Activated T-helper 1 cell treated with anti-CD3 and anti-CD28 coated beads, Interleukin-2, amount 50 U/mL, for 16 hours (primary cell): ENCODE measurements at regions not wholly inside any gene's neighbourhood (a gene's known extent, or its start where the extent isn't known, plus 50 kb on each side); places are given as distances from the start of the nearest gene placed in this dataset.
"Not testable (repeated sequence)": the region's sequence is repeated elsewhere in the genome, so short reads cannot be mapped to it uniquely, and the experiment has no call there.

Source experiments
- DNase-seq, 2 donors: peaks; one replicate each; pipeline ENCODE4 v3.0.0-alpha.2; 2020; ENCODE audit warnings: low read depth in 1 of 2, low spot score in 1 of 2

GRCh38 chr16:72729552-72729951 lies 318.4 kb downstream of the ZFHX3 start:
- DNase-seq: not testable (repeated sequence)

DNA sequence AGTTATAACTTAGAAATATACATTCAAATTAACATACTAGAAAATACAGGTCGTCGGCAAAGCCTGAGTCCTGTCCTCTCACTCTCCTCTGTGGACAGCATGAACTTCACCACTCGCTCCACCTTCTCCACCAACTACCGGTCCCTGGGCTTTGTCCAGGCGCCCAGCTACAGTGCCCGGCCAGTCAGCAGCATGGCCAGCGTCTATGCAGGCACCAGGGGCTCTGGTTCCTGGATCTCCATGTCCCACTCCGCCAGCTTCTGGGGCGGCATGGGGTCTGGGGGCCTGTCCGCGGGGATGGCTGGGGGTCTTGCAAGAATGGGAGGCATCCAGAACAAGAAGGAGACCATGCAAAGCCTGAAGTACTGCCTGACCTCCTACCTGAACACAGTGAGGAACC lies 319.4 kb downstream of the ZFHX3 start:
- no peak for DNase-seq

DNA sequence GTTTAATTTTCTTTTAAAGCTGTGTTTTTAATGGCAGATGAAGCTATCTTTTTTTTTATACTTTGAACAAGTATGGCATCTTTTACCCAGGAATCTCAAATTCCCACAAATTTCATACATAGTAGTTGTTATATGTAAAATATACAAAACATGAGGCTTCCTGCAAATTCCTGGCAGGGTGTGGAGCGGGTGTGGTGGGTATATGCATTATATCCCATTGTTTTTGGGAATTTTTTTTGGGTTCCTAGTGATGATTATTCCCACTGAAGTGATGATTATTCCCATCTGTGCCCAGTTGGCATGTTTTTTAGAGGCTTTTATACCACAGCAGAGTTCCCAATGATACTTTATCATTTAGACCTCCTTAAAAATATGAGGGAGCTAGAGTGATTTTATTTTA lies 320.4 kb downstream of the ZFHX3 start:
- no peak for DNase-seq

DNA sequence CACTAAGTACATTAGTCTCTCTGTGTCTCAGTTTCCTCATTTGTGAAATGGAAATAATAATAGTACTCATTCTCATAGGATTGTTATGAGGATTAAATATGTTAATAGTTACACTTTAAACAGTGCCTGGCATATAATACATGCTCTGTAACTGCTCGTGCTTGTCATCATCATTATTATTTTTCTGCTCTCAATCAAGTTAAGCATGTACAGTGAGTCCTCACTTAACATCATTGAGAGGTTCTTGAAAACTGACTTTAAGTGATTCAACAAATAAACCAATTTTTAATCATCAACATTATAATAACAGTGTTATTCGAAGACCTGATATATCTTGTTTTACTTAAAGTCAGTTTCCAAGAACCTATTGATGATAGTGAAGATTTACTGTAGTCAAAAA lies 322.3 kb downstream of the ZFHX3 start:
- no peak for DNase-seq

DNA sequence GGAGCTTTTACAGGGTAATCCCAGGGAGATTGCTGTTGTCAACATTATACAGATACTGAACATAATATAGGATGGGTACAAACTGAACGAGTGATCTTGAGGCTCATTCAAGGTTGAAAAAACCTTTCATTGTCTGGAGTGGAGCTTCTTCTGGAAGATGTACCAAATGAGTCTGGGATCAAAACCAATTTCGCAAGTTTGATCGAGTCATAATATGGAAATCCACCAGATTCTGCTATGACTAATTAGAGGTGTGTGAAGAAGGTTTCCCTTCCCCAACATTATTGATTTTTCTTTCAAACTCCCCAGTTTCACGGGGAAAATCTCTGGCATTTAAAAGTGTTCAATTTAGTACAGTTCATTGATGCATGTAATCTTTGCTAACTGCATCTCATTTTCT lies 324.1 kb downstream of the ZFHX3 start:
- DNase-seq: no peak

DNA sequence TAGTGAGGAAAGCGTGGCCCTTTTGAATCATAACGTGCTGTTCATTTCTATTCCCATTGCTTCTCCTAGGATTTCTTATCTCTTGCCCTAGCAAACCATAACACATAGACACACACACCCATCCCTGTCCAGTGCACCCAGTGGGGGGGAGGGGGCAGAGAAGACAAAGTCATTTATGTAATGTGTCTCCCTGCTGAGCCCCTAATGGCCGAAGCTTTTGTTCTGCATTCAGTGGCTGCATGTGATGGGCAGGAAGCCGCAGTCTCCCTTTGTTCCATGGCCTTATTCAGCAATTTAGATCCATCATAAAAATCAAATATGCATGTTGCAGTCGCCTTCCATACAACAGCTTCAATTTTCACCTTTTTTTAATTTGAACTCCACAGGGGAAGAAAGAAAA lies 325.4 kb downstream of the ZFHX3 start:
- DNase-seq: no peak

- no peak for DNase-seq
Measured at GRCh38 chr16:72721981-72722380, 325.9 kb downstream of the ZFHX3 start.

DNA sequence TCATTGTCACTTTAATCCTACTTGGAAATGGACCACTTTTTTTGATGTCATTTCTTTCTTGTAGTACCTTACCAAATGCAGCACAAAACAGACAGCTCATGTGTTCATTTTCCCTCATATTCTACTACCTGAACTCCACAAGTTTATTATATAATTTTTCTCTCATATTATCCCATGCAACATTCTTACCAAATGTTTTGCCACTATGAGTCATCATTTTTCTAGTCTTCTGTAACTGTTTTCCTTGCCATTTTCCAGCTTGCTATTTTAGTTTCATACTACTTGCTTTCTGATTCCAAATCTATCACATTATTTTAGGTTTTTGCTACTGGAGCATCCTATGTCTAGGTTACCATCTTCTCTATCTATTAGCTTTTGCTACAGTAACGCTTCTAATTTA lies 332.7 kb downstream of the ZFHX3 start:
- DNase-seq: no peak

GRCh38 chr16:72711823-72712222 lies 336.1 kb downstream of the ZFHX3 start:
- DNase-seq: no peak

GRCh38 chr16:72705801-72706200 lies 342.1 kb downstream of the ZFHX3 start:
- DNase-seq: no peak

DNA sequence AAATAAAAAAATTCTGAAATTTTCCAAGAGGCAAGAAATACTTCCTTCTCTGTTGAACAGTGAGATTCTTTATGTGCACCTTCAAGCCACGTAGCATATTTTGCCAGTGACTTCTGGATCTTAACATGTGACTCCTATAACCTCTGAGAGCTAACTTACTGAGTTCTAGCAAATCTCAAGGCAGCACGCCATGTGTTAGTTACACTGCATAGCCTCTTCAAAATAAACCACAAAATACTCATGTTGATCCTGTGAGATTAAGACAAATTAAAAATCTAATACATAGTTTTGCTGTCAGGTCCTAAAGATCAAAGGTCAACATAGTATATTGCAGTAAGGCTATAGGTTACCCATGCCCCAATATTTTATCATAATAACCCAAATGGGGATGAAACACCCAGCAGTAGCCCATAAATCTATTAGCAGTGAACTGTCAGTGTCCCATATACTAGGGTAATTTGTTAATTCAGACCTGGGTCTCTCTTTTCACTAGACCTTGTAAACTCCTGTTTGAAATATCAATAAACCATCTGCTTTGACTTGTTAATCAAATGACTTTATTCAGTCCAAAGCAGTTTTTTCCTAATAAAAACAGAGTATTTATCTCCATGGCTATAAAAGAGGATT lies 343.1 kb downstream of the ZFHX3 start:
- DNase-seq: no peak

DNA sequence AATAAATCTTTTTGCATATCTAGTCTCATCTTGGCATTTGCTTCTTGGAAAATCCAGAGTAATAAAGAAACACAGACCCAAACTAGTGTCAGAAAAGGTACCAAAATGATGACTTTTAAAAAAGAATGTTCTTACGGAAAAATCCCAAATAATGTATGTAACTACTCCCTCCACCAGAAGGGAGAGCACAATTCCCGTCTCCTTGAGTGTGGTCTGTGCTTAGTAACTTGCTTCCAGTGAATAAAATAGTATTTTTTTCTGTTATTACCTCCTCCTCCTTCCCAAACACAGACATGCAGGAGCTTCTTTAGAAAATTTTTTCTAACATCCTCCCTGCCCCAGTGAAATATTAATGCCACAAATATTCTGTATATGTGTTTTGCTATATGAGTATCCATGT lies 358.1 kb downstream of the ZFHX3 start:
- DNase-seq: no peak

- DNase-seq: no peak
Measured at GRCh38 chr16:72680732-72681131, 367.2 kb downstream of the ZFHX3 start.

DNA sequence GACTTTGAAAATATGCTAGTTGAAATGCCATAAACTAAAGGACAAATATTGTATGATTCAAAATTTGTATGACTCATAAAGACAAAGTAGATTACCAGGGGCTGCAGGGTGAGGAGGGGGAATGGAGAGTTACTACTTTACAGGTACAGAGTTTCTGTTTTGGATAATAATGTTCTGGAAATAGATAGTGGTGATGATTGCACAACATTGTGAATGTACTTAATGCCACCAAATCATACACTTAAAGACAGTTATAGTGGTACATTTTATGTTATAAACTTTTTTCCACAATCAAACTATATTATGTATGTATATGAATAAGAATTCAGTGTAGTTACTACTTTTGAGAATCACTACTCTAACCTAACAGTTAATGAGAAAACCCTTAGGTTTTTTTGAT lies 368.1 kb downstream of the ZFHX3 start:
- no peak for DNase-seq

GRCh38 chr16:72677662-72678447 lies 370.1 kb downstream of the ZFHX3 start:
- no peak for DNase-seq

GRCh38 chr16:72673118-72673517 lies 374.8 kb downstream of the ZFHX3 start:
- no peak for DNase-seq

- DNase-seq: no peak
Measured at GRCh38 chr16:72666267-72666666, 381.7 kb downstream of the ZFHX3 start.

DNA sequence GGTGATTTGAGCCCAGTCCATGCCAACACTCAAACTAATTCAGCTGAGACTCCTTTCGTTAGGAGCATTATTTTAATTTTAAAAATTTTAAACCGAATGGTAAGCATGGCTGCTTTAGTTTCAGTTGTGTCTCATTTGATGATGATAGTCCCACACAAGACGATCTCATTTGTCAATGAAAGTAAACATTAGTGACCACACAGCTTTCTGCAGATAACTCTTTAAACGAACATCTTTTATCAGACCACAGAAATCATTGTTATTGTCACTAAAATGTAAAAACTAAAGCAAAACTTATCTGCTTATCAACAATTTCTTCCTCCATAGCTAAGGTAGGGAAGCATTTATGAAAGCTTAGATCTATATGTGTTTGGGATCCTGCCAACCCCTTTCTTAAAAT lies 382.2 kb downstream of the ZFHX3 start:
- DNase-seq: no peak

- DNase-seq: peak; percentile 78 to 86
Measured at GRCh38 chr16:72664509-72665408, 383.2 kb downstream of the ZFHX3 start.

- DNase-seq: no peak
Measured at GRCh38 chr16:72664056-72664508, 383.8 kb downstream of the ZFHX3 start.

- no peak for DNase-seq
Measured at GRCh38 chr16:72658888-72659717, 388.8 kb downstream of the ZFHX3 start.
